Bone marrow (tissue), 2 donors: ENCODE measurements at regions not wholly inside any gene's neighbourhood (a gene's known extent, or its start where the extent isn't known, plus 50 kb on each side); places are given as distances from the start of the nearest gene placed in this dataset.
"Not testable (repeated sequence)": the region's sequence is repeated elsewhere in the genome, so short reads cannot be mapped to it uniquely, and the experiment has no call there.

Source experiments
- DNase-seq, 2 donors: peaks; one replicate each; lab custom pipeline; 2025; lab: John Stamatoyannopoulos, UW

GRCh38 chr13:34363266-34363665, 545.3 kb downstream of the RFC3 start:
- DNase-seq, result no peak

- no peak for DNase-seq
Measured at GRCh38 chr13:34364633-34365032, 546.7 kb downstream of the RFC3 start.

GRCh38 chr13:34369931-34370330, 552.0 kb downstream of the RFC3 start:
- DNase-seq, result no peak

- no peak for DNase-seq
Measured at GRCh38 chr13:34371108-34371507, 553.2 kb downstream of the RFC3 start.

GRCh38 chr13:34371645-34372395, 553.9 kb downstream of the RFC3 start:
- DNase-seq, result no peak

GRCh38 chr13:34372581-34372980, 554.6 kb downstream of the RFC3 start:
- no peak for DNase-seq

GRCh38 chr13:34376483-34376882, 558.5 kb downstream of the RFC3 start:
- no peak for DNase-seq

GRCh38 chr13:34381228-34381627, 560.8 kb upstream of the NBEA start:
- DNase-seq, result no peak

GRCh38 chr13:34383728-34384127, 558.3 kb upstream of the NBEA start:
- no peak for DNase-seq

GRCh38 chr13:34386229-34386628, 555.8 kb upstream of the NBEA start:
- DNase-seq, result not testable (repeated sequence)

- DNase-seq, result no peak
Measured at GRCh38 chr13:34391076-34391475, 551.0 kb upstream of the NBEA start.

GRCh38 chr13:34401696-34402095, 540.4 kb upstream of the NBEA start:
- DNase-seq, result no peak

GRCh38 chr13:34405410-34406181, 536.5 kb upstream of the NBEA start:
- no peak for DNase-seq

- DNase-seq, result no peak
Measured at GRCh38 chr13:34408640-34409039, 533.4 kb upstream of the NBEA start.

- no peak for DNase-seq
Measured at GRCh38 chr13:34409496-34410182, 532.4 kb upstream of the NBEA start.

- no peak for DNase-seq
Measured at GRCh38 chr13:34410678-34411077, 531.4 kb upstream of the NBEA start.

GRCh38 chr13:34411177-34411576, 530.9 kb upstream of the NBEA start:
- DNase-seq, result no peak

GRCh38 chr13:34411894-34412293, 530.2 kb upstream of the NBEA start:
- no peak for DNase-seq

GRCh38 chr13:34412295-34412694, 529.8 kb upstream of the NBEA start:
- DNase-seq, result no peak

GRCh38 chr13:34412817-34413375, 529.2 kb upstream of the NBEA start:
- no peak for DNase-seq

GRCh38 chr13:34413538-34414210, 528.4 kb upstream of the NBEA start:
- DNase-seq, result no peak

- no peak for DNase-seq
Measured at GRCh38 chr13:34414616-34415015, 527.5 kb upstream of the NBEA start.
